DOHH2 (cell line): ENCODE measurements at regions not wholly inside any gene's neighbourhood (a gene's known extent, or its start where the extent isn't known, plus 50 kb on each side); places are given as distances from the start of the nearest gene placed in this dataset.
"Not testable (repeated sequence)": the region's sequence is repeated elsewhere in the genome, so short reads cannot be mapped to it uniquely, and the experiment has no call there.

ENCODE experiments used
- H3F3A ChIP-seq: fragments of 200-600 bp; sonication (generic), shearing (Covaris generic); 2 replicates; pipeline ENCODE4 v1.6.0; 2016; ENCODE audit warnings: antibody characterized with exemption, mild to moderate bottlenecking; ENCODE audit not compliant: control insufficient read depth, insufficient read depth
- H3K27ac ChIP-seq: fragments of 200-600 bp; sonication (generic); 2 replicates; pipeline ENCODE4 v1.5.1; 2014; ENCODE audit warnings: low read depth, mild to moderate bottlenecking, low read length, moderate library complexity
- H3K27me3 ChIP-seq: fragments of 200-600 bp; sonication (generic); 2 replicates; pipeline ENCODE4 v1.6.1; 2014; ENCODE audit warnings: mild to moderate bottlenecking, low read length, mixed read lengths; ENCODE audit not compliant: control insufficient read depth
- H3K36me3 ChIP-seq: fragments of 200-600 bp; sonication (generic); 2 replicates; pipeline ENCODE4 v1.6.1; 2014; ENCODE audit warnings: mild to moderate bottlenecking, low read length, moderate library complexity, mixed read lengths; ENCODE audit not compliant: control insufficient read depth
- H3K4me1 ChIP-seq: fragments of 200-600 bp; sonication (generic); 2 replicates; pipeline ENCODE4 v1.6.1; 2014; ENCODE audit warnings: mild to moderate bottlenecking, low read length, mixed read lengths; ENCODE audit not compliant: control insufficient read depth
- H3K4me2 ChIP-seq: fragments of 200-600 bp; sonication (generic); 2 replicates; pipeline ENCODE4 v1.6.0; 2014; ENCODE audit warnings: mild to moderate bottlenecking, low read length, moderate library complexity
- H3K4me3 ChIP-seq: fragments of 200-600 bp; sonication (generic); 2 replicates; pipeline ENCODE4 v1.5.1; 2014; ENCODE audit warnings: mild to moderate bottlenecking, low read length, mixed read lengths
- H3K79me2 ChIP-seq: fragments of 200-600 bp; sonication (generic); 2 replicates; pipeline ENCODE4 v1.6.1; 2014; ENCODE audit warnings: mild to moderate bottlenecking, low read length, mixed read lengths; ENCODE audit not compliant: control insufficient read depth
- H3K9me2 ChIP-seq: fragments of 200-600 bp; sonication (generic); replicated peaks from 2 replicates; pipeline ENCODE4 v1.6.1; 2014; ENCODE audit warnings: mild to moderate bottlenecking, low read length, mixed read lengths; ENCODE audit not compliant: control insufficient read depth
- H3K9me3 ChIP-seq: fragments of 200-600 bp; sonication (generic); 2 replicates; pipeline ENCODE4 v1.6.1; 2014; ENCODE audit warnings: antibody characterized with exemption, low read length, mixed read lengths; ENCODE audit not compliant: control insufficient read depth, insufficient read depth
- H4K20me1 ChIP-seq: fragments of 200-600 bp; sonication (generic); 2 replicates; pipeline ENCODE4 v1.6.0; 2014; ENCODE audit warnings: low read depth, mild to moderate bottlenecking, antibody characterized with exemption, low read length, moderate library complexity; ENCODE audit not compliant: control insufficient read depth, insufficient read depth

DNA sequence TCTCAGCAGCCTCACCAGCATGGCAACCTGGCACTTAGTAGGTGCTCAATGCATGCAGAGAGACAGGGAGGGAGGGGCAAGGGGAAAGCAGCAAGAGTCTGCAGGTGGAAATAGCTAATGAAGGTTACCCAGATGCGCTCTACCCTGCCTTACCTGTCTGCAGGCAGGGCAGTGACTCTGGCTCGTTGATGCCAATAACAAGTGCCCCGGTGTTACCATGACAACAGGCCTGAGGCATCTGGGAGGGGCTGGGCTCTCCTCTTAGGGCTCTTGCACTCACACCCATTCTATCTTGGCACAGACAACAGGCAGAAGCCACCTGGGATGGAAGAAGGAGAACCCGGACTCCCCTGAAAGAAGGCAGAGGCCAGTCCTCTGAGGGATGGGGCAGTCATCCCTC is 896.0 kb downstream of the TUBA3C start:
- H3K36me3 ChIP-seq, H3K4me1 ChIP-seq, H3K27me3 ChIP-seq, H3K4me2 ChIP-seq, H3K27ac ChIP-seq, H4K20me1 ChIP-seq, H3F3A ChIP-seq, H3K79me2 ChIP-seq, H3K9me2 ChIP-seq, H3K9me3 ChIP-seq, H3K4me3 ChIP-seq: not testable (repeated sequence)

DNA sequence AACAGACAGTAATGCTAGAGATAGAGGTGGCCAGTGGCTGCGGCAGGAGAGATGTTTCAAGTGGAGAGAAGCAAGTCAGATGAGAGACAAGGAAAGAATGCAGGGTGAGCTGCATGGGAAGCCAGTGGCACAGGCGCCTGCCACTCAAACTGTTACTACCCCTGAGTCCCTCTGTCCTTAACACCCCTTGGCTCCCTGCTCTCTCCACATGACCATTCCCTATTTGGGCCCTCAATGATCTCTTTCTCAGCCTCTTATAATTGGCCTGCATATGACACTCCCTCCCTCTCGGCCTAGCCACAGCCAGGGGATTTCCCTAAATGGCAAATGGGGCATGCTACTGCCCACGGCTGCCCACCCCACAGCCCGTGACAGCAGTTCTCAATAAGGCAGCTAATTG is 897.6 kb downstream of the TUBA3C start:
- not testable (repeated sequence) for H3K4me2 ChIP-seq, H3K4me3 ChIP-seq, H3K27me3 ChIP-seq, H3K9me2 ChIP-seq, H3K9me3 ChIP-seq, H3K27ac ChIP-seq, H3K79me2 ChIP-seq, H3F3A ChIP-seq, H3K4me1 ChIP-seq, H3K36me3 ChIP-seq, H4K20me1 ChIP-seq

DNA sequence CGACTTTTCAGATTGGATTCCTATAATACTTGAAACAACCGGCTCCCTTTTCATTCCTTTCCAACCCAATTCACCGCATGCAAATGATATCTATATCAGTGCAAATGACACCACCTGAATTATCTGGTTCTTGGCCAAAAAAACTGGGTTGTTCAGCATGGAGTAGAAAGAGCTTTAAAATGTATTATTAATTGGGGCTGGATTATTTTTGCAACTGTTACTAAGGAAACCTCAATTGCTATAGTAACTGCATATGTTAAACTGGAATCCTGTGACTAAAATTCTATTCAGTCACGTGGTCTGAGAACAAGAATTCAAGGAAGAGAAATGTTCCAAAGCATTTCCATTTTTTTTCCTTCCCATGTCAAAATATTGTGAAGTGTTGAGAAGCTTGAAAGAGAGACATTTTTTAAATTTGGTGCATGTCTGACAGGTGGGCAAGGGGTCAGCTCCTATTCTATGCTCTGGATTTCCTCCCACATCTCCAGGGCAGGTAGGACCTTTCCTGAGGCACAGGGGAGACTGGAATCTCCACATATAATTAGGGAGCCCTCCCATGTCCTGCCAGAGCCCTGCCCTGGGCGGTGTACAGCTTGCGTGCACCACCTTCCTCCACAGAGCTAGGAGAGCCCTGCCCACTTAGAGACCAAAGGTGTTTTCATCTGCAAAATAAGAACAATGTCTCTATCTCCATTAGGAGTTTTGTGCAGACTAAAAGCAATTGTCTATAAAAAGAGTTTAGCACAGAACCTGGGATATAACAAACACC is 899.6 kb downstream of the TUBA3C start:
- not testable (repeated sequence) for H4K20me1 ChIP-seq, H3K27me3 ChIP-seq, H3K36me3 ChIP-seq, H3K4me1 ChIP-seq, H3K9me3 ChIP-seq, H3K79me2 ChIP-seq, H3K27ac ChIP-seq, H3K4me2 ChIP-seq, H3K9me2 ChIP-seq, H3F3A ChIP-seq, H3K4me3 ChIP-seq

DNA sequence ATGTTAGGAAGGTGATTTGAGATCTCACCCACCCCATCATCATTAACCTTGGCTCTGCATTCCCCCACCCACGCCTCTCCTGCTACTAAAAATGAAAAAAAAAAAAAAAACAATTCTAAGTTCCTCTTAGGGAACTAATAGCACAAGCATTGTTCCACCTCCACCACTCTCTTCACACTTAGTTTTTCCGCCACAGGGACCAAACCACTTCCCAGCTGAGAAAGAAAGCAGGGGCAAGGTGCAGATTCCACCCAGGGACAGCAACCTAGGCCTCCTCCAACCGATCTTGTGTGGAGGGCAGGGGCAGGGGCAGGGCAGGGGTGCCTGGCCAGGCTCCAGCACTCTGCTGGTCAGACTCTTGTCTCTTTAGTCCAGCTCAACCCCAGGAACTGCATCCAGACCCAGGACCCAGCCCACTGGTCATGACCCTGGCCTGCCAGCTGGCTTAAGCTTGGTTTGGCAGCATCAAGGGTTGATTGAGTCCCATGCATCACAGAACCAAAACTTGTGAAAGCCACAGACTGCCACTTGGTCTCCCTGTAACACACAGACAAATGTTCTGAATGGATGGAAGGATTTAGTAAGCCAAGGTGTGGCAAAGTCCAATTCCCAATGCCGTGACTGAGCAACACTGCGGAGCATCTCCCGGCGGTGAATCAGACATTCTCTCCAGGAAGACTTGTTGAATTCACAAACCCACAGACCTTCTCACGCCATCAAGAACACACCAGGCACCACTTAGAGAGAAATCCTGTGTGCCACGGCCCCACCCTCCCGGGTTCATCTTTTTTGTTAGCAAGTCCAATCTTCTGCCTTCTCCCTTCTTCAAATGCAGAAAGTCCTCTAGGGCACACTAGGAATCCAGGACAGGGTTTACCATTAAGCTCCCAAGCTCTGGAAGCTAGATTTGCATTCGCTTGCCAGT is 900.5 kb downstream of the TUBA3C start:
- H4K20me1 ChIP-seq, H3K4me1 ChIP-seq, H3K4me2 ChIP-seq, H3K4me3 ChIP-seq, H3K9me3 ChIP-seq, H3K79me2 ChIP-seq, H3F3A ChIP-seq, H3K9me2 ChIP-seq, H3K27me3 ChIP-seq, H3K36me3 ChIP-seq, H3K27ac ChIP-seq: not testable (repeated sequence)

DNA sequence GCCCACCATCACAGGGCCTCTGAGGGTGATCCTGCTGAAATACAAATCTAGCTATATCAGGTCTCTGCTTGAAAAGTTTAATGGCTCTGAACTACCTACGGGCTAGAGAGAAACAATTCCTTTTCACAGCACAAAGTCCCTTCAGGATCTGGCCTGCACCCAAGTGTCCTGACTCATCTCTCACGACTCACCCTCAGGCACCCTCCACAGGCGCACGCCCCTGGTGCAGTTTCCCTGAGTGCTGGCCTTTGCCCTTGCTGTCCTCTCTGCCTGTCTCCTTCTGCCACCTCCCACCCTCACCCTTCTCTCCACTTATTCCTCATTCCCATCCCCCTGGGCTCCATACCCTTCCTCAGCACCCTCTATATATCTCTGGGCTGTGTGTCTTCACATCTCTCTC is 901.7 kb downstream of the TUBA3C start:
- H3K4me2 ChIP-seq, H3K27ac ChIP-seq: not testable (repeated sequence)

DNA sequence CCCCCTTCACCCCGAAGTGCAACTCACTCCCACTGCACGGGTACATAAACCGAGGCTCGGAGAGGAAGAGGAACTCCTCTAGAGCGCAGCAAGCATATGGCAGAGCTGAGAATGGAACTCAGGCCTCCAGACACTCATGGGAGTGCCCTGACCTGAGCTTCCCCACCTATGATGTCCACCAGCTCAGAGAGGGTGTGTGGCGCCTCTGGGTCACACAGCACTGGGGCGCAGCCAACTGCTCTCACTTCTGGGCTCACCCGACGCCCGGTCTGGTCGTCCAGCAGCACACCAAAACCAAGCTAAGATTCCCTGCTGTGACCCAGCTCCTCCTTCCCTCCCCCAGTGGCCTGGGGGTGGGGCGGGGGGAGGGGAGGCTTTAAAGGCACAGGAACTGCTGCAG is 904.3 kb downstream of the TUBA3C start:
- H3K9me2 ChIP-seq, H3K9me3 ChIP-seq, H3K79me2 ChIP-seq, H3K4me3 ChIP-seq, H3K27ac ChIP-seq, H3F3A ChIP-seq, H3K36me3 ChIP-seq, H3K4me1 ChIP-seq, H3K27me3 ChIP-seq, H4K20me1 ChIP-seq, H3K4me2 ChIP-seq: not testable (repeated sequence)

More for the DNA sequence above, 901.7 kb downstream of the TUBA3C start:
- not testable (repeated sequence) for H3K4me3 ChIP-seq, H3K36me3 ChIP-seq, H3F3A ChIP-seq, H3K9me3 ChIP-seq, H4K20me1 ChIP-seq, H3K9me2 ChIP-seq, H3K4me1 ChIP-seq, H3K79me2 ChIP-seq, H3K27me3 ChIP-seq

DNA sequence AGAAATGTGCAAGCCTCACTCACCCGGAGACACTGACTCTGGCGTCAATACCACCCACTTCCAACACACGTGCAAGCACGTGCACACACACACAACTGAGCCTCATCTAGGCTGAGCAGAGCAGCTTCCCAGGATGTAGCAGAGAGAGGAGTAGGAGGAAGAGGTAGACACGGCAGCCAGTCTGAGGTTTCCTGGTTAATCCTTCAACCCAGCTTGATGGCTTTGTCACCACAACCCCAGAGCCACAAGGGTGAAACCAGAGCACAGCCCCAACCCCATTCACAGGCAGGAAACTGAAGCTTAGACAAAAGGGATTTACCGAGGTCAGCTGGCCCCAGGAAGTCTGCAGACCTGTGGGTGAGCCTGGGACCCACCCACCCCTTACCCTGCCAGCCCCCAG is 905.3 kb downstream of the TUBA3C start:
- not testable (repeated sequence) for H3K27me3 ChIP-seq, H4K20me1 ChIP-seq, H3K79me2 ChIP-seq, H3K4me2 ChIP-seq, H3K4me1 ChIP-seq, H3K9me2 ChIP-seq, H3K9me3 ChIP-seq, H3F3A ChIP-seq, H3K4me3 ChIP-seq, H3K27ac ChIP-seq, H3K36me3 ChIP-seq

DNA sequence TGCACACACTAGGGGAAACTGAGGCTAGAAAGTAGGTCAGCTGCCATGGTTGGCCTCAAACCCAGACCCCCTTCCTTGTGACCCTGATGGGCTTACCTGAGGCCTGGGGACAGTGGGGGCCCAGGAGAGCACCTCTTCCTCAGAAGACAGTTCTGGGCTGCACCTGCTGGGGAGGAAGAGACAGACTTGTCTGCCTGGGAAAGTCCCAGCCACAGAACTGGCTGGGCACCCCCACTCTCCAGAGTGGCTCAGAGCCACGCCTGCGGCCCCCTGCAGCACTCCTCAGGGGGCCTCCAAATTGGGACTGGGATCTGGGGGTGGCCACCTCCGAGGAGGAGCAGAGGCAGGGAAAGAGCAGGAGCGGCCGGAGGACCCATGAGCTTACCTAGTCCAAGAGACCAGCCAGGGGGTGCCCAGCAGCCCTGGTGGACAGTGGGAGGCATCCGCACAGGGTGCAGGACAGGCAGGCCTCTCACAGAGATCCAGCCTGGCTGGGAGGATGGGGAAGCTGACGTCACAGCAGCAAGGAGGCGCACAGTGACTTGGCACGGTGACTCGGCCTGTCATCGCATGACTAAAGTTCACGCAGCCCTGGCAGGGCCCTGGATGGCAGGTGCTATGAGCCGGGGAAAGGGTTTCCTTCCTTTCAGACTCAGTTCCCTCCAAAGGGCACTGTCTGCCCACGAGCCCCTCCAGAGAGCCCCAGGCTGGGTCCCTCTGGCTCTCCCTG is 907.7 kb downstream of the TUBA3C start:
- H4K20me1 ChIP-seq, H3K27me3 ChIP-seq, H3K9me3 ChIP-seq, H3K4me1 ChIP-seq, H3F3A ChIP-seq, H3K27ac ChIP-seq, H3K4me3 ChIP-seq, H3K4me2 ChIP-seq, H3K36me3 ChIP-seq, H3K79me2 ChIP-seq, H3K9me2 ChIP-seq: not testable (repeated sequence)
